GM18867 (cell line): ENCODE measurements at regions not wholly inside any gene's neighbourhood (a gene's known extent, or its start where the extent isn't known, plus 50 kb on each side); places are given as distances from the start of the nearest gene placed in this dataset.

Experiments used
- ATAC-seq: cut with Tn5 transposase; IDR thresholded peaks from one replicate; pipeline ENCODE4 v1.9.1; 2021; ENCODE audit warnings: mild to moderate bottlenecking, moderate library complexity; ENCODE audit not compliant: unreplicated experiment

- ATAC-seq: no peak
Observed at GRCh38 chr21:35136106-35136505, 87.0 kb upstream of the RUNX1 start.

GRCh38 chr21:35135481-35135880 is 86.4 kb upstream of the RUNX1 start:
- ATAC-seq: no peak

GRCh38 chr21:35134309-35134708 is 85.2 kb upstream of the RUNX1 start:
- no peak for ATAC-seq

GRCh38 chr21:35128536-35128935 is 79.4 kb upstream of the RUNX1 start:
- no peak for ATAC-seq

- ATAC-seq: no peak
Observed at GRCh38 chr21:35127851-35128250, 78.7 kb upstream of the RUNX1 start.

- ATAC-seq: no peak
Observed at GRCh38 chr21:35127026-35127425, 77.9 kb upstream of the RUNX1 start.

- no peak for ATAC-seq
Observed at GRCh38 chr21:35120631-35121180, 71.6 kb upstream of the RUNX1 start.

- no peak for ATAC-seq
Observed at GRCh38 chr21:35119501-35120047, 70.5 kb upstream of the RUNX1 start.

GRCh38 chr21:35116777-35117176 is 67.7 kb upstream of the RUNX1 start:
- ATAC-seq: no peak

GRCh38 chr21:35113064-35113463 is 64.0 kb upstream of the RUNX1 start:
- no peak for ATAC-seq

- no peak for ATAC-seq
Observed at GRCh38 chr21:35111321-35111930, 62.3 kb upstream of the RUNX1 start.

GRCh38 chr21:35108887-35109286 is 59.8 kb upstream of the RUNX1 start:
- ATAC-seq: no peak

GRCh38 chr21:35107520-35107919 is 58.4 kb upstream of the RUNX1 start:
- no peak for ATAC-seq

- no peak for ATAC-seq
Observed at GRCh38 chr21:35106246-35106835, 57.2 kb upstream of the RUNX1 start.

GRCh38 chr21:35102488-35103371 is 53.6 kb upstream of the RUNX1 start:
- no peak for ATAC-seq

GRCh38 chr21:35100349-35100811 is 51.3 kb upstream of the RUNX1 start:
- ATAC-seq: no peak

- ATAC-seq: no peak
Observed at GRCh38 chr21:35099310-35099709, 50.2 kb upstream of the RUNX1 start.
